Fibroblast of skin of left biceps (primary cell): ENCODE measurements at regions not wholly inside any gene's neighbourhood (a gene's known extent, or its start where the extent isn't known, plus 50 kb on each side); places are given as distances from the start of the nearest gene placed in this dataset.
A peak's percentile ranks its signal among the peaks of the same experiment; 100 is the strongest.
"Not testable (repeated sequence)": the region's sequence is repeated elsewhere in the genome, so short reads cannot be mapped to it uniquely, and the experiment has no call there.

Experiments used
- DNase-seq, 2 experiments: peaks; one replicate each; pipeline ENCODE4 v3.0.0-alpha.2; 2013; ENCODE audit warnings: low read depth in 2 of 2

DNA sequence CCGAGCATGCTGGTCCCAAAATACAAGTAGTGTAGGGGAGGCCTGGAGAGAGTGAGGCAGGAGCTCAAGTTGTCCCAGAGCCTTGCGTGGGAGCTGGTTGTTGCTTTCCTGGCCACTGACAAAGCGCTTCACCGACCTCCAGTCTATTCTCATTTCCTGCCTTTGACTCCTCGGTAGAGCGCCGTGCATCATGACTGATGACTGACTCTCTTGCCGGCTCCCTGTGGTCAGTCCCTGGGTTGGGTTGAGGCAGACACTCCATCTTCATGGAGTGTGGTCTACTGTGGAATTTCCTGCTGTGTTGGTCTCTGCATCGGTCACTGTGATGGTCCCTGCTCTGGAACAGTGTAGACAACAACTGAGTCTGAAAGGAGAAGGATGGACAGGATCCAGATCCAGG is 175.1 kb upstream of the S1PR3 start:
- DNase-seq, result no peak

DNA sequence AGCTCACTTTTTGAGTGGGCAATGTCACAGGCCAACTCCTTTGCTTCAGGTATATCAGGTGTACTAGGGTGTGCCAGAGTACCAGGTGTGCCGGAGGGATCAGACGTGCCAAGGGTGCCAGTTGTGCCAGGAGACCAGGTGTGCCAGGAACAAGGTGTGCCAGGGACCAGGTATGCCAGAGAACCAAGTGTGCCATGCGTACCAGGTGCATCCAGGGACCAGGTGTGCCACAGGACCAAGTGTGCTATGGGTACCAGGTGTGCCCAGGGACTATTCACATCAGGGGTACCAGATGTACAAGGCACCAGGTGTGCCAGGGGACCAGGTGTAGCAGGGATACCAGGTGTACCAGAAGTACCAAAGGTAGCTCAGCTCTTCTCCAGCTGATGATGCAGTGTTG is 174.7 kb upstream of the S1PR3 start:
- no peak for DNase-seq

DNA sequence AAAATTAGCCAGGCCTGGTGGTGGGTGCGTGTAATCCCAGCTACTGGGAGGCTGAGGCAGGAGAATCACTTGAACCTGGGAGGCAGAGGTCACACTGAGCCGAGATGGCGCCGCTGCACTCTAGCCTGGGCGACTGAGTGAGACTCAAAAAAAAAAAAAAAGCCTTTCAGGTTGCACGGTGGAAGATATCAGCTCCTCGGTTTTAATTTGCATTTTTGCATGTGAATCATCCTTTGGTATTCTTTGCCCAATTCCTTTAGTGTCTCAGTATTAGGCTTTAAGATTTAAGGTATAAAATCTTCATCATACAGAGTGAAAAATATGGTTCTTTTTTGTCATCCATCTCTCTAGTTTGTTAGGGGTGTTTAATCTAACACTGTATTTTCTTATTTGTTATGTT is 173.6 kb upstream of the S1PR3 start:
- DNase-seq, result no peak

DNA sequence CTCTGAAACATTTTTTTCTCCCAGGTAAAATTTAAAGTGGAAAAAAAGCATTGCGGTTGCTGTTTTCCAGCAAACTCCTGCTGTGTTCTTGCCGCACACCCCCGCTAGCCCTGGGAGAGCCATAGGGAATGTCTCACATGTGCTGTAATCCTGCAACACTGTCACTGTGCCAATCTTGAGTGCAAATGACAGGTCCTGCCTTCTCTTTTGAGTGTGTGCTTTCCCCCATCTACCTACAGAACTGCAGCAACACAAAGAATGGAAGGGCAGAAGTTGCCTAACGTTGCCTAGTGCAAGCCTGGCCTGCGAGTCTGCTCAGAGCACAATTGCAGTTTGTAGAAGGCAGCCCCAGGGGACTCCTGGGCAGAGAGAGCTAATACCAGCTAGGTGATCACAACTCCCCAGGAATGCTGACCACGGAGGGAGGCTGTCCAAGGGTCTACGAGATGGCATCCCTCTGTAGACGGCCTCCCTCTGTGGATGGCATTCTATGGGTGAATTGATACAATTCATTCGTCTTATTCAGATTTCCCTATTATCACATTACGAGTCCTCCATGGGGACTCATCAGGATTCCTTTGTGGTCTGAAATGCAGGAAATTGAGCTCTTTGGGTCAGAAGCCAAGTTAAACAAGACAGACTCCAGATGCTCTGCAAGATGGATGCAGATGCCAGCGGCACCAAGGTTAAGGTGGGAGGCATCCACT is 172.6 kb upstream of the S1PR3 start:
- DNase-seq, result peak; percentile 60 to 65

DNA sequence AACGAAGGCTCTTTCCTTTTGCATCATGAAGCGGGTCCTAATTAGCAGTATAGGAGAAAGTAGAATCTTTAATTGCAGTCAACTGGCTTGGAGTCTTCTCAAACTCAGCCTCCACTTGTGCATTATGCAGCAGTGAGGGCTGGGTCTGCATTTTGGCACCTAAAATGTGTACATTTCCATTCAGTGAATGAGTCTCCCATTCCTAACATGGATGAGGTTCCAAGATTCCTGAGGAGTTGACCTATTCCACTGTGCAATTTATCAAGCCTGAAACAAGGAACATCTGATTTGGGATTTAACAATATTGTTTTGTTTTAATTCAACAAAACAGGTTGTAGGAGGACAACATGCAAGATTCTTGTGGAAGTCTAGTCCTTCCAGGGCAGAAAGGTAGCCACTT is 171.8 kb upstream of the S1PR3 start:
- no peak for DNase-seq

DNA sequence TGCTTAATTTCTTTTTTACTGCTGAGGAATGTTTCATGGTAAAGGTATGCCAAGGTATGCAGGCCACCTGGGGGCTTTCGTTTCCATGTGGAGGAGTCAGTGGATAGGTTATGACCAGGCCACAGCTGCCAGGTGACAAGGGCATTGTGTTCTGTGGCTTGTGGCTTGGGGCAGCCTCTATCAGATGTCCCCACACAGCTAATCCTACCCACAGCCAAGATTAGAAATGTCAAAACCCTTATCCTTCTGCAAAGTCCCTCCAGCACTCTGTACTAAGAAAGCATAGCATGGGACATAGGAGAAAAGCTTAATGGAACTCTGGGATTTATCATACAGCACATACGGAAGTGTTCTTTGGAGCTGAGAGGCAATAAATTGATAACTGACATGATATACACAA is 171.2 kb upstream of the S1PR3 start:
- no peak for DNase-seq

DNA sequence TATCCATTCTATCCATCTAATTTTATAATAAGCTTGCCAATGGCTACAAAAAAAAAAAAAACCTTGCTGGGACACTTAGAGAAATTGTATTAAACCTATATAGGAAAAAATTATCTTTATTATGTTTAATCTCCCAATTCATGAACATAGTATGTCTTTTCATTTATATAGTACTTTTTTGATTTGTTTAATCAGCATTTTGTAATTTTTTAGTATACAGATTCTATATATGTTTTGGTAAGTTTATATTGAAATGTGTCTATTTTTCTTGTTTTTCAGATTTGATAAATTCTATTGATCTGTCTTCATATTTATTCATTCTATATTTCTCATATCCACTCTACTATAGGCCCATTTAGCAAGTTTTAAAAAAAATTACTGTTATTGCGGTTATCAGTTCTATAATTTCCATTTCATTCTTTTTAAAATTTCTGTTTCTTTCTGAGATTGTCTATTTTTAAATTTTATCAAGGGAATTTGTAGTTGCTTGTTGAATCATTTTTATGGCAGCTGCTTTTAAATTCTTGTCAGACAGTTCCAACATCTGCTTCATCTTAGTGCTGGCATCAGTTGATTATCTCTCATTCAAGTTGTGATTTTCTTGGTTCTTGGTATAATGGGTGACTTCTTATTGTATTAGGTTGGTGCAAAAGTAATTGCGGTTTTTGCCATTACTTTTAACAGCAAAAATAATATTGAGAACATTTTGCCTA is 170.1 kb upstream of the S1PR3 start:
- DNase-seq, result no peak

DNA sequence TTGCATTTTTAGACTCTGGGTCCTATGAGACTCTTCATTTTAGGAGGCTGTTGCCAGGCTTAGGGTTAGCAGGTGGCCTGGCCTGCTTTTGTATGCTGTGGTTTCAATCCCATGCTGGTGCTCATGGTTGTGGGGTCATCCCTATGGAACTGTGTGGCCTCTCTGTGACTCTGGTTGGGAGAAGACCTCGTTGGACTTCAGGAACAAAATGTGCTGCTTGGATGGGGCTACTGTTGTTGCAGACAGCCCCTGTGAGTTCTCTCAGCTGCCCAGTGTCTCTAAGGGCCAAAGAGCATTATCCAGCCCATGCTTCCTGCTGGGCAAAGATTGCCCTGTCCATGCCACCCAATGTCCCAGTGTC is 169.5 kb upstream of the S1PR3 start:
- no peak for DNase-seq

DNA sequence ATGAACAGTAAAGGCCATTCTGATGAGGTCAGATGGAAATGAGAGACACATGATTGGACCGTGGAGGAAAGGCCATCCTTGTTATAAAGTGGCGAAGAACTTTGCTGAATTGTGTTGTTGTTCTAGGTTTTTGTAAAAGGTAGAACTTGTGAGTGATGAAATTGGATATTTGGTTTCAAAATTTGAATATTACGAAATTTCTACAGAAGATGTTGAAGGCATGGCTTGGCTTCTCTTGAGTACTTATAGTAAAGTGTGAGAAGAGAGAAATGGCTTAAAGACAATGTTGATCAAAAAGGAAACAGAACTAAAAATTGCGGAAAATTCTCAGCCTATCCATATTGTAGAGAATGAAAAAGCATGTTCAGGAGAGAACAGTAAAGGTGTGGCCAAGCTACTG is 166.6 kb upstream of the S1PR3 start:
- no peak for DNase-seq

DNA sequence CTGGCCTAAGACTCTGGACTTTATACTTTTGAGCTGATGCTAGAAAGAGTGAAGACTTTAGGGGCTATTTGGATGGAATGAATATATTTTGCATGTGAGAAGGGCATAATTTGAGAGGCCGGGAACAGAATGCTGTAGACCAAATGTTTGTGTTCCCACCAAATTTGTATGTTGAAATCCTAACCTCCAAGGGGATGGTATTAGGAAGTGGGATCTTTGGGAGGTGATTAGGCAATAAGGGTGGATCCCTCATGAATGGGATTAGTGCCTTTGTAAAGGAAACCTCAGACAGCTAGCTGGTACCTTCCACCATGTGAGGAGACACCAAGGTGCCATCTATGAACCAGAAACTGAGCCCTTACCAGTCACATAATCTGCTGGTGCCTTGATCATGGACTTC is 165.1 kb upstream of the S1PR3 start:
- DNase-seq, result no peak

DNA sequence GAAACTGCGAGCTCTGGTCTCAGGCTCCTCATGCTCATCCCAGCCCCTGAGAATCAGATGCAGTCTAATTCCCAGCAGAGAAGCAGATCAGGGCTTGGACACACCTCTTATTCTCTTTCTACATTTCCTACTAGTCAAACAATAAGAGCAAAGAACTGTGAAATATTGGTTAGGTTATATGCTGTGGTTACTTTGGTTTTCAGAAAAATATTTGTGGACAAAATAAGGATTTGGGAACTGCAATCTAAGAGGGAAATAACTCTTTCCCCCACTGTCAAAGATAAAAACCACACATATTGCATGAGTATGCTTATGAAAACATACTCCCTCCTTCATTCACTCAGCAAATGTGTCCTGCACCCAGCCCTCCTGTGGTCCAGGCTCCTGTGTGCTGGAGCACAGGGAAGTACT is 164.5 kb upstream of the S1PR3 start:
- peak; percentile 84 to 89 for DNase-seq

DNA sequence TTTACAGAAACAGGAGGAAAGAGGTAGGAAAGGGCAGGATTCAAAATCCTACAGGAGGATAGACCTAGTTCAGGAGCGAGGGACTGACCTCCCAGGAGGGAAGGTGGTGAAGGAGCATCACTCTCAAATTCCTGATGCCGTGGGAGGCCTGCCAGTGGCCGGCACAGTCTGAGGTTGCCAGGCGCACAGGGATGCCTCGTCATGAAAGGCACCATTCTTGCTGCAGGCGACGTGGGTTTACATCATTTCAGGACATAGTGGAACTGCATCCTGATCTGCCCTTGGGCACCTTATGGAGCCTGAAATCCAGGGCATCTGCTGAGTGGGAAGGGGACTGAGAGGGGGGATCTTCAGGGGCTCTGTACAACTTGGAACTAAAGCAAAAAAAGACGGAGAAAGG is 163.2 kb upstream of the S1PR3 start:
- no peak for DNase-seq

DNA sequence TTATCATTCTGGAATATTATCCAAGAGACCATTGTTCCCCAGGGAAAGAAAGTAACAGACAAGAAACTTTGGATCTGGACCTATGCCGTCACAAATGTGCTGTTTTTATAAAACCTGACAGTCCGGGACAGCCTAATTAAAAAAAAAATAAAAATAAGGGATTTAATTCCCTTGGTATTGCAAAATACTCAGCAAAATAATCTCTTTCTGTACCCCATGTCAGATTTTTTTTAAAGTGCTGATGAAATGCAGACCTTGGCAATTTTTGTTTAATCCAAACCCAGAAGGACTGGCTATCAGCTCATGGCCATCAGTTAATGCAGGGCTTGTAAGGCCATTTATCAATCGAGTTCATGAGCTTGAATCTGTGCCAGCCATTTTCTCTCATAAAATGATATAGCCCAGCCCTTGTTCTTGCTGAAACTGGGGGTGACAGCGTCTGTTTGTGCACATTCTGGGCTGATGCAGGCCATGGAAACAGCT is 162.7 kb upstream of the S1PR3 start:
- no peak for DNase-seq

DNA sequence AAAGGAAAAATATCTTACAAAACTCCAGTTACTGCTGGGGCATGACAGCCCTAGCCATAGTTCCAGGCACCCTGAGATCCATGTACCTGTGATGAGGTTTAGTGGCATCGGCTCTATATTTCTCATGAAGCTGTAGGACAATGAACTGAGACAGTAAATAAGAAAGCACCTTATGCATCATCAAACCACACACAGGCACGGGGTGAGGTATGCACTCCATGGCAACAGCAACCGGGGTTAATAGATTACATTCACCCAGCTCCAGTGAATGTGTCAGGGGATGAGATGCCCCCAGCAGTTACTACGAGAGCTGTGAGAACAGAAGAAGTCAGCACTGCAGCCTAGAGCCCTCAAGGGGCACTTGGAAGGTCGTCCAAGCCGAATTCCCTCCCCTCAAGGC is 162.0 kb upstream of the S1PR3 start:
- DNase-seq, result no peak

DNA sequence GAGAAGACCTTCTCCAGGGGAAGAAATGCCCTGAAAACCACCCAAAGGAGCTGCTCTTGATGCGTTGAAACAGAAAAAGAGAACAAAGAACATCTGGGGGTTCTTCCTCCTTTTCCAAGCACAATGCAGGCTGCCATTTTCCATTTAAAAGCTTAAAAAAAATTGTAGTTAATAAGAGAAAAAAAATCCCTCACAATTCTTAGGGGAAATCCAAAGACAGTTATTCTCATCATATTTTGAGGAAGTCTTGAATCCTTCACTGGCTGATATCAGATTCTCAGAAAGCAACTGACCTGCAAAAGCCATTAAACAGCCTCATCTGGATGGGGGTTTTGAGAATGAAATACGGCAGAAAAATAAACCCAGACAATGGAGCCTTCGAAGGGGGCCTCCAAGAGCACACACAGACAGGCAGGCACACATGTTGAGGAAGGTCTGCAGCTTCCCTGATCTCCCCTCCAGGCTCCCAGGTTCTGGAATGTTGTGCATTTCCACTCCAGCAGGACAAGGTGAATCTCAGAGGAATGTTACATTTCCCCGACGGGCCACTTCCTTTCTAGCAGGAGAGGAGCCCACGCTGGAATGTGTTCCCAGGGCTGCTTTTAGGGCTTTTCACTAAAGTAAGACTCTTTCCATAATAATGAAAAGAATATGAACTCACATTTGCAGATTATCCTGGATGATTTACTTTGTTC is 159.4 kb upstream of the S1PR3 start:
- DNase-seq, result no peak

DNA sequence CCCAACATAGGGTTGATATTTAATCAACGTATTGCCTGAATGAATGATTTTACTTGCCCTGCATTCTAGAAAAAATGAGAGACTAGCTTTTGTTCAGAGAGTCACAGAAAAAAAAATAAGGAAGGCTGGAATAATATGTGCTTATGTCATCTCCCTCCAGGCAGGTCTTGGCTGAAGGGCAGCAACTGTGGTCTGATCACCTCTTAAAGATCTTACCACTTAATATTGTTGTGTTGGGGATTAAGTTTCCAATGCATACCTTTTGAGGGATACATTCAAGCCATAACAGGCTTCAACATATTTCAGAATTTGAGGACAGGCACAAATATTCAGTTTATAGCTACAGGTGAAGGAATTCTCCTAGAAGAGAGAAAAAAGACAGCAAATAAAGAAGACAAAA is 157.3 kb upstream of the S1PR3 start:
- DNase-seq, result no peak

DNA sequence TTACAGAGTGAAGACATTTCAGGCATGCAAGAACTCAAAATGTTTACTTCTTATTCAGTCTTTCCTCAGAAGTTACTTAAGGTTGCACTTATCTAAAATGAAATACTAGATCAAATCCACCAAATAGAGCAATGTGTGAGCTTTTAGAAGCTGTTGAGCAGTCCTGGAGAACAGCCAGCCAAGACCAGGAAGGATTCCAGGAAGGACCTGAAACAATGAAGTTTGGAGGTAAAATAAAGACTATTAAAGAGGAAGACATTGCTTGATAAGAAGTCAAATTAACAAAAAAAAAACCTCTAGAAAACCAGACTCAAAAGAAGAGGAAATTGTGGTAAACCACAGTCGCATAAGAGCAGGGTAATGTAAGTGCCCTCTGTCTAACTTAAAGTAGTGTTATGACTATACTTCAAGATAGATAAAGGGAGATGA is 156.2 kb upstream of the S1PR3 start:
- DNase-seq, result peak in 1 of 2 experiments; percentile 41

DNA sequence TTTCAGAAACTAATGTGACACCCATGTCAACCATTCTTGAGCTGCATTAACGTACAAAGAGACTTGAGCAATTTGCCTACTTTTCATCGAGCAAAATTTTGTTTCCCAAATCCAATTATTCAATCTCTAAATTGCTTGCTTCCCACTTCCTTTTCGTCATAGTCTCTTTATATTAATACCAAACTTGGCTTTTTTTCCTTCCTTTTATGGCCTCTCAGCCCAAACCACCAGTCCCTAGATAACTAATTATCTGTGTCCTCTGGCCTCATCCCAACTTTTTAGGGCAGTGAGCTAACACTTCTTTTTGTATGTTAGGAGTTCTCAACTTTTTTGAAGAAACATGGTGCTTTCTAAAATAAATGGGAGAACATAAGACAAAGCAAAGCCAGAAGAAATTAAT is 155.5 kb upstream of the S1PR3 start:
- no peak for DNase-seq

DNA sequence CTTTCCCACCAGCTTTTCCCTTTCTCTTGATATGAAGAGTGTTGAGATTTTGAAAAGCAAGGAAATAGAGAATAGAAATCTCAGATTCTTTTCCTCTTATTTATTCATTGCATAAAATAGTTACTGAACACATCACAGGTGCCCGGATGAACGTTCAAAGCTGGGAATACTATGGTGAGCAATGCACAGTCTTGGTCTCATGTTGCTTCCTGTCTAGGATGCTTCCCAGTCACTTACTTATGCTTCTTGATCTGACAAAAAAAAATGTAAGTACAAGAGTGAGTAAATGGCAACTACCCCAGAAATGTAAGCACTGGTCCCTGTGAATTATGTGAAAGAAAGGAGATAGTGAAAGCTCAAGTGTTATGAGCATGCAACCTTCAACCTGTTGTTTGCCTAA is 153.5 kb upstream of the S1PR3 start:
- no peak for DNase-seq

DNA sequence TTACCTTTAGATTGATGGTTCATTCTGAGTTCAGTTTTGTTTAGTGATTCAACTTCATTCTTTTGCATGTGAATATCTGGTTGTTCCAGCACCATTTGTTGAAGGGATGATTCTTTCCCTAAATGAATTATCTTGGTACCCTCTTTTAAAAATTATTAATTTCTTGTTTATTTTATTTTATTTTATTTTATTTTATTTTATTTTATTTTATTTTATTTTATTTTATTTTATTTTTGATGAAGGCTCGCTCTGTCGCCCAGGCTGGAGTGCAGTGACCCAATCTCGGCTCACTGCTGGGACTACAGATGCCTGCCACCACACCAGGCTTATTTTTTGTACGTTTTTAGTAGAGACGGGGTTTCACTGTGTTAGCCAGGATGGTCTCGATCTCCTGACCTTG is 141.4 kb upstream of the S1PR3 start:
- not testable (repeated sequence) for DNase-seq

DNA sequence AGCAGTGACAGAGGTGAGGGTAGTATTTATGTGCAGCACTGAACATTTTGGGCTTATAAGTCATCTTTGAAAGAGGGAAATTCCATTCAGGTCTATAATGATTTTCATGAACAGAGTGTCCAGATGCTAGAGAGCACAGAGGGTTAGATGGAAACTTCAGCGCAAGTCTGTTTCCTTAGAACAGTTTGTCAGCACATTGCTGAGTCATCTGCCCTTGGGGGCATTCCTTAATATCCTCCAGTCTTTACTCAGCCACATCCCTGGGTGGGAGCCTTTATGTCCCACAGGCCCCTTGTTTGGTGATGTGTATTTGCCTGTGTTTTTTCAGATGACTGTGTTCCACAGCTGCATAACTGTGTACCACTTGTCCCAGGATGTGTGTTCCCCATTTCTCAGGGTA is 138.5 kb upstream of the S1PR3 start:
- peak; percentile 55 to 60 for DNase-seq

DNA sequence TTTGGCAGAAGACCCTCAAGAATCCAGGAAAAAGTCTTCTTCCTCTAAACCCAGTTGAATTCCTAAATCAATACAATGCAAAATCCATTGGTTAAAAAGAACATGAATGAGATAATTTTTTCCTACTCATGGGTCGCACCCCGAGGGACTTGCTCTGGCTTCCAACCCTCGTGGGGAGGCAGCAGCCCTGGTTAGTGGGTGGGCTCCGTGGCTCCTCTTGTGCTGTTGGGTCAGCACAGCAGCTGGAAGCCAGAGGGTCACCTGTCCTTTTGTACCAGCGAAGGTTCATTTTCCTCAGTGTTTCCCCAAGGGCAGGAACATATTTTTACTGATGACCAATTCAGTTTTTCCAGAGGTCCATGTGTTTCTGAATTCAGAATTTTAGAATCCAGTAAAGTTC is 120.6 kb upstream of the S1PR3 start:
- DNase-seq, result no peak

DNA sequence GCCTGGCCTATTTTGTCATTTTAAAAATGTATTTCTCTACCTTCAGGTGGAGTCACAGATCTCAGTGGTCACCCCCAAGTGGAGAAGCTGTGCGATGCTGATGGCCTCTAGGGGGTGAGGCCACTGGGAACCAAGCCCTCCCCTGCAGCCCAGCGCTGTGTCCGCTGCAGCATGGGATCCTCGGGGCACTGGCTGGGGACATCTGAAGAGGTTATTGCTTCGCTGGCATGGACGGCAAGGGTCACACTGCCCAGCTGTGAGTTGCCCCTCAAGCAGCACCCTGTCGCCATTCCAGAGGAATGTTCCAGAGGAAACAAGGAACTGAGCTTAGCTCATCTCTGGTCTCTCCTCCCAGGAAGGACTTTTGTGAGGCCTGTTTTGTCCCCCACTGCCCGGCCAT is 119.6 kb upstream of the S1PR3 start:
- no peak for DNase-seq
